ENCODE measurements at regions not wholly inside any gene's neighbourhood (a gene's known extent, or its start where the extent isn't known, plus 50 kb on each side); places are given as distances from the start of the nearest gene placed in this dataset.
"Not testable (repeated sequence)": the region's sequence is repeated elsewhere in the genome, so short reads cannot be mapped to it uniquely, and the experiment has no call there.

GRCh38 chr16:82267675-82268074 lies 97.7 kb upstream of the MPHOSPH6 start:
- CTCF ChIA-PET, result interaction anchor here (0.8 kb wide), 1 partner anchor 20 kb away, joined by 3 read pairs; no protein-coding TSS in a partner anchor
- H3K4me1 ChIP-seq (ENCODE audit: control insufficient read depth, insufficient read depth, low read length); ATAC-seq; SMC1A ChIA-PET (ENCODE audit: uncharacterized antibody, unreplicated experiment); H3K4me3 ChIP-seq; H3K9ac ChIP-seq (ENCODE audit: control insufficient read depth, insufficient read depth, low read length); BruUV-seq (replicated peaks); RAD21 ChIA-PET (ENCODE audit: unreplicated experiment); DNase-seq (ENCODE audit: low read depth, low spot score); POLR2A ChIA-PET; H3K27me3 ChIP-seq (replicated peaks in 1 of 2; ENCODE audit: control insufficient read depth in 2 of 2, insufficient read depth in 2 of 2, low read length in 1 of 2); FAIRE-seq; H2AFZ ChIP-seq (ENCODE audit: control insufficient read depth, low read depth, low read length); H3K4me2 ChIP-seq (ENCODE audit: control insufficient read depth, insufficient read depth); H3K27ac ChIP-seq (ENCODE audit: control insufficient read depth, insufficient read depth); H3K9me3 ChIP-seq (replicated peaks; ENCODE audit: control insufficient read depth, insufficient read depth, low read length); H3K79me2 ChIP-seq (ENCODE audit: control insufficient read depth, insufficient read depth, low read length); H4K20me1 ChIP-seq (ENCODE audit: control insufficient read depth, insufficient read depth); H3K36me3 ChIP-seq (ENCODE audit: control insufficient read depth in 2 of 2, insufficient read depth in 2 of 2, low read length in 1 of 2): not testable (repeated sequence)
- in situ Hi-C loops (cut with MboI) (loop anchor here (10.0 kb wide), 1 partner anchor 357 kb away; the partner anchor contains the start of gene CDH13), intact Hi-C loops (cut with micrococcal nuclease; ENCODE audit: unreplicated experiment) (loop anchor here (10.0 kb wide), 1 partner anchor 317 kb away; no protein-coding TSS in a partner anchor)
- WGBS (ENCODE audit: insufficient coverage, insufficient replicate concordance, low lambda C conversion rate, missing lambda C conversion rate), result 0% methylated on average over 1 of the region's 1 CpG

DNA sequence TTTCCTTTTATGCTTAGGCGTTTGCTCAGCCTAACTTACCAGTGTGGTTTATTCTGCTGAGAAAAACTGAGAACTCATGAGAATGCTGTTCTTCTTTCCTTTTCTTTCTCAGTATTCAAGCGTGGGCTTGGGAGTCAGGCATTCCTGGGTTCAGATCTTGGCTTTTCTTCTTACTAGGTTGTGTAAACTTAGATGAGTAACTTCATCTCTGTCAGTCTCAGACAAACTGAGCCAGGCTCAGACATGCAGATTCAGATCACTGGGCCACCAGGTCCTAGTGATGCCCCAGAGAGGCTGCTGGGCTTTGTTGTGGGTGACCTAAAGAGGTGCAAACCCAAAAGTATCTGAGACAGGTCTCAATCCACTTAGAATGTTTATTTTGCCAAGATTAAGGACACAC lies 95.8 kb upstream of the MPHOSPH6 start:
- ChIA-PET SMC1A (ENCODE audit: uncharacterized antibody, unreplicated experiment) (interaction anchor here (0.7 to 3.1 kb wide), 2 partner anchors 191 to 200 kb away, joined by 3 to 23 read pairs; no protein-coding TSS in a partner anchor), RAD21 (ENCODE audit: unreplicated experiment) (interaction anchor here (4.4 kb wide), 1 partner anchor 191 kb away, joined by 18 read pairs; no protein-coding TSS in a partner anchor), POLR2A (no interaction called here), CTCF (interaction anchor here (3.2 to 4.9 kb wide), 2 partner anchors 190 to 1180 kb away, joined by 14 to 49 read pairs; no protein-coding TSS in a partner anchor)
- 0% methylated on average over 2 of the region's 2 CpGs for WGBS (ENCODE audit: insufficient coverage, insufficient replicate concordance, low lambda C conversion rate, missing lambda C conversion rate)
- in situ Hi-C loops (cut with MboI), result loop anchor here (10.0 kb wide), 1 partner anchor 359 kb away; the partner anchor contains the start of gene CDH13
- no peak for ATAC-seq
- no peak for DNase-seq (ENCODE audit: low read depth, low spot score)
- no peaks in the 10 kb centered on the region for H4K20me1 ChIP-seq (ENCODE audit: control insufficient read depth, insufficient read depth)
- H3K36me3 ChIP-seq (ENCODE audit: control insufficient read depth in 2 of 2, insufficient read depth in 2 of 2, low read length in 1 of 2), result no peaks in the 10 kb centered on the region
- no peak overlapping the region for H3K4me2 ChIP-seq (ENCODE audit: control insufficient read depth, insufficient read depth)
- H3K4me1 ChIP-seq (ENCODE audit: control insufficient read depth, insufficient read depth, low read length), result no peaks in the 10 kb centered on the region
- H3K9ac ChIP-seq (ENCODE audit: control insufficient read depth, insufficient read depth, low read length), result no peak overlapping the region
- H3K9me3 ChIP-seq (replicated peaks; ENCODE audit: control insufficient read depth, insufficient read depth, low read length), result no peaks in the 10 kb centered on the region; the same call in 2 of the 3 replicates
- intact Hi-C loops (cut with micrococcal nuclease; ENCODE audit: unreplicated experiment), result loop anchor here (10.0 kb wide), 1 partner anchor 319 kb away; no protein-coding TSS in a partner anchor
- BruUV-seq (replicated peaks), result no TSS peak
- no peak overlapping the region for H3K27ac ChIP-seq (ENCODE audit: control insufficient read depth, insufficient read depth)
- H2AFZ ChIP-seq (ENCODE audit: control insufficient read depth, low read depth, low read length), result no peak overlapping the region
- H3K79me2 ChIP-seq (ENCODE audit: control insufficient read depth, insufficient read depth, low read length), result no peaks in the 10 kb centered on the region
- no peak overlapping the region for H3K4me3 ChIP-seq
- FAIRE-seq, result no peak
- H3K27me3 ChIP-seq (replicated peaks in 1 of 2; ENCODE audit: control insufficient read depth in 2 of 2, insufficient read depth in 2 of 2, low read length in 1 of 2), result peaks cover 0 to 2% of the 10 kb centered on the region in 2 experiments; a peak in 1 of 4 replicates
- TF ChIP-seq, protein P1, sequence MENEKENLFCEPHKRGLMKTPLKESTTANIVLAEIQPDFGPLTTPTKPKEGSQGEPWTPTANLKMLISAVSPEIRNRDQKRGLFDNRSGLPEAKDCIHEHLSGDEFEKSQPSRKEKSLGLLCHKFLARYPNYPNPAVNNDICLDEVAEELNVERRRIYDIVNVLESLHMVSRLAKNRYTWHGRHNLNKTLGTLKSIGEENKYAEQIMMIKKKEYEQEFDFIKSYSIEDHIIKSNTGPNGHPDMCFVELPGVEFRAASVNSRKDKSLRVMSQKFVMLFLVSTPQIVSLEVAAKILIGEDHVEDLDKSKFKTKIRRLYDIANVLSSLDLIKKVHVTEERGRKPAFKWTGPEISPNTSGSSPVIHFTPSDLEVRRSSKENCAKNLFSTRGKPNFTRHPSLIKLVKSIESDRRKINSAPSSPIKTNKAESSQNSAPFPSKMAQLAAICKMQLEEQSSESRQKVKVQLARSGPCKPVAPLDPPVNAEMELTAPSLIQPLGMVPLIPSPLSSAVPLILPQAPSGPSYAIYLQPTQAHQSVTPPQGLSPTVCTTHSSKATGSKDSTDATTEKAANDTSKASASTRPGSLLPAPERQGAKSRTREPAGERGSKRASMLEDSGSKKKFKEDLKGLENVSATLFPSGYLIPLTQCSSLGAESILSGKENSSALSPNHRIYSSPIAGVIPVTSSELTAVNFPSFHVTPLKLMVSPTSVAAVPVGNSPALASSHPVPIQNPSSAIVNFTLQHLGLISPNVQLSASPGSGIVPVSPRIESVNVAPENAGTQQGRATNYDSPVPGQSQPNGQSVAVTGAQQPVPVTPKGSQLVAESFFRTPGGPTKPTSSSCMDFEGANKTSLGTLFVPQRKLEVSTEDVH (IDR thresholded peaks at IDR 0.05; ENCODE audit: low read depth, partially characterized antibody), result no peak
- TF ChIP-seq CUX1 (IDR thresholded peaks at IDR 0.05; ENCODE audit: insufficient replicate concordance, low read depth, low read length) (no peak), PAX8 (IDR thresholded peaks at IDR 0.05) (no peak), BMI1 (IDR thresholded peaks at IDR 0.05; ENCODE audit: borderline replicate concordance) (no peak), ZNF384 (IDR thresholded peaks at IDR 0.05; ENCODE audit: borderline replicate concordance, low read depth, low read length) (no peak), MEF2B (IDR thresholded peaks at IDR 0.05; ENCODE audit: partially characterized antibody, poor library complexity, severe bottlenecking) (no peak), ZNF207 (IDR thresholded peaks at IDR 0.05; ENCODE audit: borderline replicate concordance) (no peak), MXI1 (IDR thresholded peaks at IDR 0.05; ENCODE audit: low read depth, low read length) (no peak)

Measured in GM12878 (cell line).